Gastroesophageal sphincter (tissue), 4 donors: ENCODE measurements at regions not wholly inside any gene's neighbourhood (a gene's known extent, or its start where the extent isn't known, plus 50 kb on each side); places are given as distances from the start of the nearest gene placed in this dataset.

Experiments
- ATAC-seq: fragments of 150-250 bp; one replicate; pipeline ENCODE4 v1.9.1; 2016; ENCODE audit warnings: mild to moderate bottlenecking, moderate library complexity
- H3K27ac ChIP-seq, 4 donors: fragments of 200-600 bp; sonication (generic) in 3 of 4; 1 replicate in 3 of 4; 2 replicates in 1 of 4; pipeline ENCODE4 v1.5.1; 2016 to 2019
- H3K27me3 ChIP-seq: fragments of 200-600 bp; sonication (generic); one replicate; pipeline ENCODE4 v1.5.1; 2019
- H3K36me3 ChIP-seq, 2 donors: fragments of 200-600 bp; sonication (generic); one replicate each; pipeline ENCODE4 v1.5.1; 2019; ENCODE audit warnings: control low read depth in 1 of 2
- H3K4me1 ChIP-seq, 3 donors: fragments of 200-600 bp; sonication (generic); 1 replicate in 2 of 3; 2 replicates in 1 of 3; pipeline ENCODE4 v1.5.1; 2016 to 2019; ENCODE audit warnings: control low read depth in 2 of 3
- H3K4me3 ChIP-seq, 2 donors: fragments of 200-600 bp; sonication (generic); one replicate each; pipeline ENCODE4 v1.5.1; 2019; ENCODE audit warnings: mild to moderate bottlenecking in 1 of 2, moderate library complexity in 1 of 2
- H3K9me3 ChIP-seq, 3 donors: fragments of 200-600 bp; sonication (generic); one replicate each; pipeline ENCODE4 v1.5.1; 2017 to 2019; ENCODE audit warnings: control low read depth in 2 of 3
- EP300 ChIP-seq: sonication (generic); formaldehyde crosslinking; IDR thresholded peaks from one replicate; pipeline ENCODE4 v1.6.1; 2017; ENCODE audit warnings: antibody characterized with exemption, mild to moderate bottlenecking
- POLR2A ChIP-seq, 2 donors: fragments of 450-650 bp; IDR thresholded peaks; one replicate each; pipeline ENCODE4 v1.6.1; 2017; ENCODE audit warnings: antibody characterized with exemption in 2 of 2, mild to moderate bottlenecking in 2 of 2, moderate library complexity in 1 of 2
- POLR2AphosphoS5 ChIP-seq: sonication (generic); formaldehyde crosslinking; IDR thresholded peaks from one replicate; pipeline ENCODE4 v1.6.1; 2017; ENCODE audit warnings: antibody characterized with exemption
- WGBS, 2 donors: methylation state at CpG; one replicate each; pipeline ENCODE4 v1.1.5; 2018; ENCODE audit warnings: low coverage in 1 of 2; 5-methylcytosine and 5-hydroxymethylcytosine counted together
- TF ChIP-seq, protein P1 (sequence below), 4 experiments: fragments of 200-600 bp in 2 of 4; fragments of 450-650 bp in 2 of 4; sonication (generic) in 1 of 4; IDR thresholded peaks; one replicate each; pipeline ENCODE4 v1.5.1; 2017 to 2019; ENCODE audit warnings: antibody characterized with exemption in 4 of 4, mild to moderate bottlenecking in 2 of 4, moderate library complexity in 2 of 4

GRCh38 chr5:1743061-1743768 lies 56.4 kb downstream of the MRPL36 start:
- WGBS, 2 donors, result 83 to 100% methylated on average over 1 to 2 of the region's 5 CpGs
- no peak overlapping the region for H3K27ac ChIP-seq
- no peak overlapping the region for H3K4me3 ChIP-seq
- H3K36me3 ChIP-seq, result no peaks in the 10 kb centered on the region
- H3K9me3 ChIP-seq, result peaks cover 0 to 46% (median 0%) of the 10 kb centered on the region in 3 donors
- peaks cover 36% of the 10 kb centered on the region for H3K27me3 ChIP-seq
- TF ChIP-seq POLR2A (IDR thresholded peaks at IDR 0.05), result no peak
- TF ChIP-seq POLR2AphosphoS5, result no peak
- TF ChIP-seq, protein P1, sequence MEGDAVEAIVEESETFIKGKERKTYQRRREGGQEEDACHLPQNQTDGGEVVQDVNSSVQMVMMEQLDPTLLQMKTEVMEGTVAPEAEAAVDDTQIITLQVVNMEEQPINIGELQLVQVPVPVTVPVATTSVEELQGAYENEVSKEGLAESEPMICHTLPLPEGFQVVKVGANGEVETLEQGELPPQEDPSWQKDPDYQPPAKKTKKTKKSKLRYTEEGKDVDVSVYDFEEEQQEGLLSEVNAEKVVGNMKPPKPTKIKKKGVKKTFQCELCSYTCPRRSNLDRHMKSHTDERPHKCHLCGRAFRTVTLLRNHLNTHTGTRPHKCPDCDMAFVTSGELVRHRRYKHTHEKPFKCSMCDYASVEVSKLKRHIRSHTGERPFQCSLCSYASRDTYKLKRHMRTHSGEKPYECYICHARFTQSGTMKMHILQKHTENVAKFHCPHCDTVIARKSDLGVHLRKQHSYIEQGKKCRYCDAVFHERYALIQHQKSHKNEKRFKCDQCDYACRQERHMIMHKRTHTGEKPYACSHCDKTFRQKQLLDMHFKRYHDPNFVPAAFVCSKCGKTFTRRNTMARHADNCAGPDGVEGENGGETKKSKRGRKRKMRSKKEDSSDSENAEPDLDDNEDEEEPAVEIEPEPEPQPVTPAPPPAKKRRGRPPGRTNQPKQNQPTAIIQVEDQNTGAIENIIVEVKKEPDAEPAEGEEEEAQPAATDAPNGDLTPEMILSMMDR (IDR thresholded peaks at IDR 0.05), result no peak
- no peak for TF ChIP-seq EP300
- no peak for ATAC-seq
- no peaks in the 10 kb centered on the region for H3K4me1 ChIP-seq

GRCh38 chr5:1737790-1738405 lies 61.7 kb downstream of the MRPL36 start:
- Histone ChIP-seq H3K9me3 (peaks cover 0 to 37% (median 0%) of the 10 kb centered on the region in 3 donors), H3K4me1 (no peaks in the 10 kb centered on the region), H3K4me3 (no peak overlapping the region), H3K36me3 (no peaks in the 10 kb centered on the region), H3K27me3 (peaks cover 50% of the 10 kb centered on the region), H3K27ac (no peak overlapping the region)
- 36 to 44% methylated on average over 2 to 3 of the region's 3 CpGs for WGBS, 2 donors
- no peak for ATAC-seq
- TF ChIP-seq, protein P1 (IDR thresholded peaks at IDR 0.05), result no peak
- TF ChIP-seq EP300, result no peak
- no peak for TF ChIP-seq POLR2A (IDR thresholded peaks at IDR 0.05)
- no peak for TF ChIP-seq POLR2AphosphoS5

DNA sequence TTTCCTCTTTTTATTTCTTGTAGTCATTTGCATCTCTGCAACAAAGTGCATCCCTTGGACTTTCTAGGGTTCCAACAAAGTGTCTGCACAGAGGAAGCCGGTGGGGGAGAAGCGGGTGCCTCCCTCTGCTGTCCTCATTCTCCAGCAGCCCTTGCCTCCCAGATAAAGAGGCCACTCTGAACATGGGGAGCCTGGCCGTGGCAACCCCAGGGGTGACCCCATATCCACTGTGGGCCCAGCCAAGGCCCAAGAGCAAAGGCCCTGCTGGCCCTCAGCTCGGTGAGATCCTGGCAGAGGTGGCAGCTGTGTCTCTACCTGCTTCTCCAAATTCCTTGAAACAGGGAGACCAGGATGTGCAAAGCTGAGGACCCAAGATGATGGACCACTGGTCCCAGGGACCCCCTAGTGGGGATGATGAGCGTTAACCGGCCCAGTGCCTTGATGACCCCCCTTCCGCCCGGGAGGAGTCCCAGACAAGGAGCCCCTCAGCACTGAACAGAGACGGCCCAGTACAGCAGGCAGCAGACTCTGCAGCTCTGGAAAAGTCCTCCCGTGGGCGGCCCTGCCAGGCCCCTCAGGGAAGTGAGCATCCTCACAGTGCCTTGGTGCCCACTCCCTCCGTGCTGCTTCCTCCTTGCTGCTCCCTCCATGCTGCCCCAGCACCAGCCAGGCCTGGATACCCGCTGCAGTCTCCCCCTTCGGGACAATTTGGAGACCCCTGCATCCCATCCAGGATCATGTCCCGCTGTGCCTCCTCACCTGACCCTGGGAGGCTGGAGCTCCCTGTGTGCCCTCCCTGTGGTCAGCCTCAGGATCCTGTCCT lies 62.5 kb downstream of the MRPL36 start:
- no peak overlapping the region for H3K4me3 ChIP-seq
- H3K4me1 ChIP-seq, result no peaks in the 10 kb centered on the region
- no peak for TF ChIP-seq POLR2A (IDR thresholded peaks at IDR 0.05)
- no peak for TF ChIP-seq EP300
- TF ChIP-seq, protein P1 (IDR thresholded peaks at IDR 0.05), result no peak
- TF ChIP-seq POLR2AphosphoS5, result no peak
- WGBS, 2 donors, result 93 to 100% methylated on average over 2 to 5 of the region's 15 CpGs
- ATAC-seq, result no peak
- no peak overlapping the region for H3K27ac ChIP-seq
- peaks cover 55% of the 10 kb centered on the region for H3K27me3 ChIP-seq
- no peaks in the 10 kb centered on the region for H3K36me3 ChIP-seq
- peaks cover 0 to 29% (median 0%) of the 10 kb centered on the region in 3 donors for H3K9me3 ChIP-seq

GRCh38 chr5:1736065-1736464 lies 63.6 kb downstream of the MRPL36 start:
- no peak for ATAC-seq
- Histone ChIP-seq H3K9me3 (peaks cover 0 to 19% (median 0%) of the 10 kb centered on the region in 3 donors), H3K36me3 (no peaks in the 10 kb centered on the region), H3K27me3 (peaks cover 58% of the 10 kb centered on the region), H3K4me1 (no peaks in the 10 kb centered on the region), H3K27ac (no peak overlapping the region), H3K4me3 (no peak overlapping the region)
- TF ChIP-seq POLR2A (IDR thresholded peaks at IDR 0.05) (no peak), POLR2AphosphoS5 (no peak), EP300 (no peak)
- TF ChIP-seq, protein P1 (IDR thresholded peaks at IDR 0.05), result no peak
- 81 to 100% methylated on average over 1 to 3 of the region's 4 CpGs for WGBS, 2 donors
